PFSK-1 (cell line): ENCODE measurements at regions not wholly inside any gene's neighbourhood (a gene's known extent, or its start where the extent isn't known, plus 50 kb on each side); places are given as distances from the start of the nearest gene placed in this dataset.

ENCODE experiments used
- FOXP2 ChIP-seq: optimal IDR thresholded peaks from 2 replicates; pipeline ENCODE3; 2011; ENCODE audit warnings: borderline replicate concordance, control low read depth, inconsistent platforms; ENCODE audit not compliant: insufficient read depth; ENCODE audit errors: extremely low read length, extremely low read depth
- POLR2AphosphoS5 ChIP-seq: IDR thresholded peaks from 2 replicates; pipeline ENCODE4 v1.6.1; 2012; ENCODE audit warnings: low read depth, mild to moderate bottlenecking, control low read depth, low read length, moderate library complexity
- REST ChIP-seq, 2 experiments: IDR thresholded peaks; 2 replicates each; pipeline versions ENCODE4 v1.6.1 to v1.8.0; 2011 to 2012; ENCODE audit warnings: low read depth in 2 of 2, low read length in 2 of 2, control low read depth in 1 of 2, inconsistent platforms in 1 of 2, mild to moderate bottlenecking in 1 of 2, moderate library complexity in 1 of 2; ENCODE audit not compliant: insufficient read depth in 1 of 2
- SIN3A ChIP-seq: IDR thresholded peaks from 2 replicates; pipeline ENCODE4 v1.6.1; 2012; ENCODE audit warnings: mild to moderate bottlenecking, low read length, moderate library complexity, borderline replicate concordance; ENCODE audit not compliant: insufficient read depth
- TAF1 ChIP-seq: IDR thresholded peaks from 2 replicates; pipeline ENCODE4 v1.6.1; 2012; ENCODE audit warnings: low read length, control low read depth, borderline replicate concordance; ENCODE audit not compliant: insufficient read depth

DNA sequence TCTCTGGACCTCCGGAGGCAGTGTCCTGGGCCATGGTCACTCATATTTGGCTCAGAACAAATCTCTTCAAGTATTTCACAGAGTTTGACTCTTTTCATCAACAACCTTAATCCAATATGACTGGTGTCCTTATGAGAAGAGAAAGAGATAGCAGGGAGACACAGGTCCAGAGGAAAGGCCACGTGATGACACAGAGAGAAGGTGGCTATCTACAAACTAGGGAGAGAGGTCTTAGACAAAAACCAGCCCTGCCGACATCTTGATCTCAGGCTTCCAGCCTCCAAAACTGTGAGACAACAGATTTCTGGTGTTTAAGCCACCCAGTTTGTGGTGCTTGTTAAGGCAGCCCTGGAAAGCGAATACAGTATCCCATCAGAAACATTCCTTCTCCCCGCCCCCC is 237.1 kb upstream of the PROK2 start:
- TF ChIP-seq FOXP2 (no peak), TAF1 (no peak), SIN3A (no peak), POLR2AphosphoS5 (no peak), REST (IDR thresholded peaks at IDR 0.05; ENCODE audit: insufficient read depth in 1 of 2, low read depth in 2 of 2, low read length in 2 of 2) (no peak)

- TF ChIP-seq FOXP2 (no peak), TAF1 (no peak), POLR2AphosphoS5 (no peak), SIN3A (no peak), REST (IDR thresholded peaks at IDR 0.05; ENCODE audit: insufficient read depth in 1 of 2, low read depth in 2 of 2, low read length in 2 of 2) (no peak)
These were observed 236.6 kb upstream of the PROK2 start for GRCh38 chr3:72021531-72021930.

DNA sequence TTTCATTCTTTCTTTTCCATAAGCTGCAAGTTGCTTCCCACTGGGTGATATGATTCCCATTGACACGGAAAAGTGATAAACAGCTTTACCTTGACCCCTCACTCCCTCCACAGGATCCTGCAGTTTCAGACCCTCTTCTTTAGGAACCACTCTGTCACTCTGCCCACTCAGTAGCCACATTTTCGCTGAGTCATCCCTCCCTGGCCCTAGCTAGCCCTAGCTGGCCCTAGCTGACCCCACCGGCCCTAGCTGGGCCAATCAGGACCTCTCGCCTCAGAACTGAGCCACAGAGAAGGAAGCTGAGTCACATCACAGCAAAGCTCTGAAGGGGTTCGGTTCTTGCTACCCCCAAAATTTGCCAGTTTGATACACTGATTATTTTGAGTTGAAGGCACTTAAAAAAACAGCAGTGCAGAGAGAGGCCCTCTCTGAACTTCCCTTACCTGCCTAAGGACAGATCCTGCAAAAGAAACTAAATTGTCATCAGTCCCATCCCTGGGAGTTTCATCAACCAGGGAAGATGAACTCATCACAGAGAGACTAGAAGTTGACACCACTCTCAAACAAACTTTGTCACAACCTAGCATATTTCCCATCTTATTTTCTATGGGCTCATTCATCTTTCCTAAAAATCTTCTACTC is 233.5 kb upstream of the PROK2 start:
- no peak for TF ChIP-seq REST (IDR thresholded peaks at IDR 0.05; ENCODE audit: insufficient read depth in 1 of 2, low read depth in 2 of 2, low read length in 2 of 2)
- no peak for TF ChIP-seq TAF1
- no peak for TF ChIP-seq SIN3A
- no peak for TF ChIP-seq FOXP2
- no peak for TF ChIP-seq POLR2AphosphoS5

- TF ChIP-seq SIN3A (no peak), REST (IDR thresholded peaks at IDR 0.05; ENCODE audit: insufficient read depth in 1 of 2, low read depth in 2 of 2, low read length in 2 of 2) (no peak), POLR2AphosphoS5 (no peak), FOXP2 (no peak), TAF1 (no peak)
These were observed 233.0 kb upstream of the PROK2 start for GRCh38 chr3:72017935-72018334.

- no peak for TF ChIP-seq SIN3A
These were observed 232.4 kb upstream of the PROK2 start for GRCh38 chr3:72017311-72017710.
